ENCODE measurements at regions not wholly inside any gene's neighbourhood (a gene's known extent, or its start where the extent isn't known, plus 50 kb on each side); places are given as distances from the start of the nearest gene placed in this dataset.

DNA sequence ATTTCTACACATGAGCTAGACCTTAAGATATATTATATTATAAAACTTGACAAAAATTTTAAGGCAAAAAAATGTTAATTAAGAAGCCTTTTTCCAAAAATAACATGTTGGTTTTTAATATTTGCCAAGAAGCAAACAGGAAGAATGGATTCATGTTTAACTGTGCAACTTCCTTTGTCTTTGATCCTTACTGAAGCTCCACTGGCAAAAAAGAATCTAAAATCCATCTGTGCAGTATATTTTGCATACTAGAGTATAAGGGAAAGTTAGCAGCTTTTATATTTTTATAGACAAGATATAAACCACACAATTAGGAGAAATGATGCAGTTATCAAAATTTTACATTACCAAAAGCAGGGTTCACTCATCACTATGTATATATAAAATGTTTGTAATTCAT is 76.9 kb upstream of the RGS18 start:
- no TSS peak for BruUV-seq (replicated peaks)
- in situ Hi-C loops (cut with HindIII; ENCODE audit: low pct_unique_long_range_greater_than_20kb, low sequenced_read_pairs): no loop called here

GRCh38 chr1:192086644-192087043 is 71.6 kb upstream of the RGS18 start:
- CTCF ChIA-PET: no interaction called here
- Histone ChIP-seq H3K27ac (ENCODE audit: low read length) (no peak overlapping the region), H3K36me3 (ENCODE audit: control insufficient read depth, insufficient read depth, low read length) (no peaks in the 10 kb centered on the region), H3K4me1 (ENCODE audit: control insufficient read depth, insufficient read depth, low read length) (no peaks in the 10 kb centered on the region), H3K9me3 (ENCODE audit: control insufficient read depth, insufficient read depth, low read depth, low read length) (no peaks in the 10 kb centered on the region), H3K27me3 (ENCODE audit: control insufficient read depth, insufficient read depth, low read length) (no peaks in the 10 kb centered on the region), H3K4me3 (ENCODE audit: low read depth in 2 of 2, low read length in 2 of 2) (no peak overlapping the region)
- in situ Hi-C loops (cut with HindIII; ENCODE audit: low pct_unique_long_range_greater_than_20kb, low sequenced_read_pairs): no loop called here
- DNase-seq (ENCODE audit: low read depth, low spot score) (no peak), ATAC-seq (no peak)
- intact Hi-C loops (cut with micrococcal nuclease; ENCODE audit: unreplicated experiment): no loop called here
- POLR2A ChIA-PET: no interaction called here
- BruUV-seq (replicated peaks): no TSS peak
- TF ChIP-seq TCF7L2 (IDR thresholded peaks at IDR 0.05; ENCODE audit: low read depth, low read length): no peak
- no peak for TF ChIP-seq CTCF (IDR thresholded peaks at IDR 0.05)
- TF ChIP-seq, protein P1, sequence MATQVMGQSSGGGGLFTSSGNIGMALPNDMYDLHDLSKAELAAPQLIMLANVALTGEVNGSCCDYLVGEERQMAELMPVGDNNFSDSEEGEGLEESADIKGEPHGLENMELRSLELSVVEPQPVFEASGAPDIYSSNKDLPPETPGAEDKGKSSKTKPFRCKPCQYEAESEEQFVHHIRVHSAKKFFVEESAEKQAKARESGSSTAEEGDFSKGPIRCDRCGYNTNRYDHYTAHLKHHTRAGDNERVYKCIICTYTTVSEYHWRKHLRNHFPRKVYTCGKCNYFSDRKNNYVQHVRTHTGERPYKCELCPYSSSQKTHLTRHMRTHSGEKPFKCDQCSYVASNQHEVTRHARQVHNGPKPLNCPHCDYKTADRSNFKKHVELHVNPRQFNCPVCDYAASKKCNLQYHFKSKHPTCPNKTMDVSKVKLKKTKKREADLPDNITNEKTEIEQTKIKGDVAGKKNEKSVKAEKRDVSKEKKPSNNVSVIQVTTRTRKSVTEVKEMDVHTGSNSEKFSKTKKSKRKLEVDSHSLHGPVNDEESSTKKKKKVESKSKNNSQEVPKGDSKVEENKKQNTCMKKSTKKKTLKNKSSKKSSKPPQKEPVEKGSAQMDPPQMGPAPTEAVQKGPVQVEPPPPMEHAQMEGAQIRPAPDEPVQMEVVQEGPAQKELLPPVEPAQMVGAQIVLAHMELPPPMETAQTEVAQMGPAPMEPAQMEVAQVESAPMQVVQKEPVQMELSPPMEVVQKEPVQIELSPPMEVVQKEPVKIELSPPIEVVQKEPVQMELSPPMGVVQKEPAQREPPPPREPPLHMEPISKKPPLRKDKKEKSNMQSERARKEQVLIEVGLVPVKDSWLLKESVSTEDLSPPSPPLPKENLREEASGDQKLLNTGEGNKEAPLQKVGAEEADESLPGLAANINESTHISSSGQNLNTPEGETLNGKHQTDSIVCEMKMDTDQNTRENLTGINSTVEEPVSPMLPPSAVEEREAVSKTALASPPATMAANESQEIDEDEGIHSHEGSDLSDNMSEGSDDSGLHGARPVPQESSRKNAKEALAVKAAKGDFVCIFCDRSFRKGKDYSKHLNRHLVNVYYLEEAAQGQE (IDR thresholded peaks at IDR 0.05; ENCODE audit: insufficient read depth in 1 of 2, low read depth in 2 of 2, low read length in 1 of 2): no peak
- TF ChIP-seq POLR2AphosphoS5 (IDR thresholded peaks at IDR 0.05; ENCODE audit: low read depth, low read length): no peak
- TF ChIP-seq SIN3A (IDR thresholded peaks at IDR 0.05; ENCODE audit: borderline replicate concordance, insufficient read depth, low read depth, low read length): no peak

More for the DNA sequence above, 76.9 kb upstream of the RGS18 start:
- CTCF ChIA-PET: no interaction called here
- H3K36me3 ChIP-seq (ENCODE audit: control insufficient read depth, insufficient read depth, low read length): no peaks in the 10 kb centered on the region
- H3K4me1 ChIP-seq (ENCODE audit: control insufficient read depth, insufficient read depth, low read length): no peaks in the 10 kb centered on the region
- H3K9me3 ChIP-seq (ENCODE audit: control insufficient read depth, insufficient read depth, low read depth, low read length): no peaks in the 10 kb centered on the region
- intact Hi-C loops (cut with micrococcal nuclease; ENCODE audit: unreplicated experiment): no loop called here
- DNase-seq (ENCODE audit: low read depth, low spot score): no peak
- TF ChIP-seq SIN3A (IDR thresholded peaks at IDR 0.05; ENCODE audit: borderline replicate concordance, insufficient read depth, low read depth, low read length): no peak
- TF ChIP-seq TCF7L2 (IDR thresholded peaks at IDR 0.05; ENCODE audit: low read depth, low read length): no peak
- TF ChIP-seq, protein P1 (IDR thresholded peaks at IDR 0.05; ENCODE audit: insufficient read depth in 1 of 2, low read depth in 2 of 2, low read length in 1 of 2): no peak
- TF ChIP-seq CTCF (IDR thresholded peaks at IDR 0.05): no peak
- no peak for TF ChIP-seq POLR2AphosphoS5 (IDR thresholded peaks at IDR 0.05; ENCODE audit: low read depth, low read length)
- ATAC-seq: no peak
- no peak overlapping the region for H3K4me3 ChIP-seq (ENCODE audit: low read depth in 2 of 2, low read length in 2 of 2)
- no peak overlapping the region for H3K27ac ChIP-seq (ENCODE audit: low read length)
- POLR2A ChIA-PET: no interaction called here
- no peaks in the 10 kb centered on the region for H3K27me3 ChIP-seq (ENCODE audit: control insufficient read depth, insufficient read depth, low read length)
